B cell (primary cell): ENCODE measurements at regions not wholly inside any gene's neighbourhood (a gene's known extent, or its start where the extent isn't known, plus 50 kb on each side); places are given as distances from the start of the nearest gene placed in this dataset.

Experiments used
- CTCF ChIP-seq: fragments of 200-600 bp; IDR thresholded peaks from one replicate; pipeline ENCODE4 v1.8.0; 2022; ENCODE audit warnings: antibody characterized with exemption, mild to moderate bottlenecking
- EZH2 ChIP-seq: IDR thresholded peaks from 2 replicates; pipeline ENCODE4 v1.6.1; 2012; ENCODE audit warnings: borderline replicate concordance, low read depth, mild to moderate bottlenecking, moderate library complexity, low read length; ENCODE audit not compliant: insufficient read depth, poor library complexity, severe bottlenecking

DNA sequence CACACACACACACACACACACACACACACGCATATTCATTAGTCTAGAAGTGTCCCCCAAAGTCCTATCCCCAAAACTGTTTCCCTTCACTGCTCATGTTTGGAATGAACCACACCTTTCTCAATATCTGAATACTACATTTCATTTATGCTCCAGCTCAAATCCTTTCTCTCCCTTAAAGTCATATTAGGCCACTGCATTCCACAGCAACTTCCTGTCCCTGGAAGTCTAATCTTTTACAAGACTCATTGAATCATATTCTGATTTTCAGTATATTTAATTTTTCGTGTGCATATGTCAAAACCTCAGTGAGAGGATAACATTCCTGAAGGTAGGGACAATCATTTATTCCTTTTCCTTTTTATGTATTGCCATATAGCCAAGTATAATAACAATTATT, 155.6 kb upstream of the LMNTD1 start:
- TF ChIP-seq CTCF = no peak
- no peak for TF ChIP-seq EZH2
